Uterus (tissue), 3 donors: ENCODE measurements at regions not wholly inside any gene's neighbourhood (a gene's known extent, or its start where the extent isn't known, plus 50 kb on each side); places are given as distances from the start of the nearest gene placed in this dataset.

Experiments used
- DNase-seq, 2 donors: peaks; one replicate each; pipeline ENCODE4 v3.0.0-alpha.2; 2019 to 2020
- H3K27ac ChIP-seq, 2 donors: fragments of 200-600 bp; sonication (generic); 1 replicate in 1 of 2; 2 replicates in 1 of 2; pipeline ENCODE4 v1.5.1; 2016 to 2018
- H3K27me3 ChIP-seq, 2 donors: fragments of 200-600 bp; sonication (generic); one replicate each; pipeline ENCODE4 v1.5.1; 2018 to 2019; ENCODE audit warnings: control low read depth in 1 of 2
- H3K36me3 ChIP-seq, 2 donors: fragments of 200-600 bp; sonication (generic); one replicate each; pipeline ENCODE4 v1.5.1; 2019; ENCODE audit warnings: control low read depth in 1 of 2
- H3K4me1 ChIP-seq, 2 donors: fragments of 200-600 bp; sonication (generic); one replicate each; pipeline ENCODE4 v1.5.1; 2018 to 2019; ENCODE audit warnings: control low read depth in 1 of 2
- H3K4me3 ChIP-seq, 2 donors: fragments of 200-600 bp; sonication (generic); 1 replicate in 1 of 2; 2 replicates in 1 of 2; pipeline ENCODE4 v1.5.1; 2018 to 2019; ENCODE audit warnings: mild to moderate bottlenecking in 1 of 2
- H3K9me3 ChIP-seq, 2 donors: fragments of 200-600 bp; sonication (generic); one replicate each; pipeline ENCODE4 v1.5.1; 2019; ENCODE audit warnings: control low read depth in 1 of 2
- POLR2A ChIP-seq, 2 donors: fragments of 450-650 bp; IDR thresholded peaks; one replicate each; pipeline ENCODE4 v1.6.1; 2016; ENCODE audit warnings: antibody characterized with exemption in 2 of 2, mild to moderate bottlenecking in 1 of 2, moderate library complexity in 1 of 2
- intact Hi-C: fragments of 100-400 bp; cut with DNase I; formaldehyde crosslinking; loops from one replicate; pipeline ENCODE4 v1.15.1; 2023; ENCODE audit warnings: low total_unique reads
- TF ChIP-seq, protein P1 (sequence below), 4 experiments: fragments of 200-600 bp in 2 of 4; fragments of 450-650 bp in 2 of 4; sonication (generic) in 2 of 4; IDR thresholded peaks; one replicate each; pipeline ENCODE4 v1.5.1; 2016 to 2019; ENCODE audit warnings: antibody characterized with exemption in 4 of 4, mild to moderate bottlenecking in 2 of 4, moderate library complexity in 1 of 4
- donor health status: DM: yes; HTN: yes; CAD: no.

DNA sequence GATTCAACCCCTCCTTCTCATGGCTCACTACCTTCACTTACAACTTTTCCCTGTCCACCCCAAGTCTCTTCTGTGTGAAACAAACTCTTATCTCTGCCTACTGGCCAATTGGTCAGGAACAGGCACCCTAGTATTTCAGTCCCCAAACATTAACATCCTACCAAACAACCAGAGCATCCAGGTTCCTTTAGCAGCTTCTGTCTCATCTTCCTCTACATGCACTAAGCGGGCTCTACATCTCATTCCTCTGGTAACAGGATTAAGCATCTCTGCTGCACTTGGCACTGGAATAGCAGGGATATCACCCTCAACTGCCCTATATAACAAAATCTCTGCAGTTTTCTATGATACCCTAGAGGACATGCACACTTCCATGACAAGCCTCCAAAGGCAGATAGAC, 116.2 kb downstream of the JRKL start:
- Histone ChIP-seq H3K27ac (no peak overlapping the region), H3K4me1 (no peaks in the 10 kb centered on the region), H3K36me3 (no peaks in the 10 kb centered on the region), H3K9me3 (no peaks in the 10 kb centered on the region), H3K27me3 (no peaks in the 10 kb centered on the region), H3K4me3 (no peak overlapping the region)
- intact Hi-C loops = no loop called here
- TF ChIP-seq, protein P1, sequence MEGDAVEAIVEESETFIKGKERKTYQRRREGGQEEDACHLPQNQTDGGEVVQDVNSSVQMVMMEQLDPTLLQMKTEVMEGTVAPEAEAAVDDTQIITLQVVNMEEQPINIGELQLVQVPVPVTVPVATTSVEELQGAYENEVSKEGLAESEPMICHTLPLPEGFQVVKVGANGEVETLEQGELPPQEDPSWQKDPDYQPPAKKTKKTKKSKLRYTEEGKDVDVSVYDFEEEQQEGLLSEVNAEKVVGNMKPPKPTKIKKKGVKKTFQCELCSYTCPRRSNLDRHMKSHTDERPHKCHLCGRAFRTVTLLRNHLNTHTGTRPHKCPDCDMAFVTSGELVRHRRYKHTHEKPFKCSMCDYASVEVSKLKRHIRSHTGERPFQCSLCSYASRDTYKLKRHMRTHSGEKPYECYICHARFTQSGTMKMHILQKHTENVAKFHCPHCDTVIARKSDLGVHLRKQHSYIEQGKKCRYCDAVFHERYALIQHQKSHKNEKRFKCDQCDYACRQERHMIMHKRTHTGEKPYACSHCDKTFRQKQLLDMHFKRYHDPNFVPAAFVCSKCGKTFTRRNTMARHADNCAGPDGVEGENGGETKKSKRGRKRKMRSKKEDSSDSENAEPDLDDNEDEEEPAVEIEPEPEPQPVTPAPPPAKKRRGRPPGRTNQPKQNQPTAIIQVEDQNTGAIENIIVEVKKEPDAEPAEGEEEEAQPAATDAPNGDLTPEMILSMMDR (IDR thresholded peaks at IDR 0.05) = no peak
- TF ChIP-seq POLR2A (IDR thresholded peaks at IDR 0.05) = no peak
- no peak for DNase-seq

DNA sequence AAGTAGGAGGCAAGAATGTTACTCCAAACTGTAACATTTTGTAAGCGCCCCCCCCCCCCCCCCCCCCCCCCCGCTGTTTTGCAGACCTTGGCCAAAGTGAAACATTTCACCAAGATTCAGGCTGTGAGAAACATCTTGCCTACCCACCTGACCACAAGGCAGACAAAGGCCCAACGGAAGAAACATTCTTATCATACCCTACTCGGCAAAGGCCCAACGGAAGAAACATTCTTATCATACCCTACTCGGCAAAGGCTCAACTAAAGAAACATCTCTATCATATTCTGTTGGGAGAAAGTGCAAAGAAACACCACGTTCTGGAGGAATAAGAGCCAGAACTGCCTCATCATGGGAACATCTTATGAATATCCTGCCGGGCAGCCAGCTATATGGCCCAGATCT, 117.1 kb downstream of the JRKL start:
- H3K36me3 ChIP-seq = no peaks in the 10 kb centered on the region
- H3K4me1 ChIP-seq = no peaks in the 10 kb centered on the region

DNA sequence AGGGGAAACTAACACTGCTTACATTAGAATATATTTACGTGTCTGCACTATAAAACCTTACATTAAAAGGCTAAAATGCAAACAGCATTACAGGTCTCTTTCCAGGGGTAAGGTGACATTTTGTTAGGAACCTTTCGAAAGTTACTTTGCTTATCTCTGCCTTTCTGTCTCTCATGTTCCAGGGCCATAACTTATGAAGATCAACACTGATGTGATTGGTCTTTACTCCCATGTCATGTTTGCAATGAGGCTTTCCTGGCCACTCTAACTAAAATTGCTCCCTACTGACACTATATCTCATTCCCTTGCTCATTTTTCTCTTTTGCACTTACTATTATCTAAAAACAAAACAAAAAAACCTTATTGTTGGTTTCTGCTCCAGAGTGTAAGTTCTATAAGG, 119.0 kb downstream of the JRKL start:
- Histone ChIP-seq H3K4me3 (no peak overlapping the region), H3K27ac (no peak overlapping the region), H3K4me1 (no peaks in the 10 kb centered on the region), H3K36me3 (no peaks in the 10 kb centered on the region), H3K27me3 (no peaks in the 10 kb centered on the region), H3K9me3 (no peaks in the 10 kb centered on the region)
- intact Hi-C loops = no loop called here
- DNase-seq = no peak
- TF ChIP-seq, protein P1 (IDR thresholded peaks at IDR 0.05) = no peak
- TF ChIP-seq POLR2A (IDR thresholded peaks at IDR 0.05) = no peak

More for the DNA sequence above, 117.1 kb downstream of the JRKL start:
- DNase-seq = no peak
- no peak for TF ChIP-seq POLR2A (IDR thresholded peaks at IDR 0.05)
- TF ChIP-seq, protein P1 (IDR thresholded peaks at IDR 0.05) = no peak
- Histone ChIP-seq H3K27ac (no peak overlapping the region), H3K4me3 (no peak overlapping the region), H3K9me3 (no peaks in the 10 kb centered on the region), H3K27me3 (no peaks in the 10 kb centered on the region)
- intact Hi-C loops = no loop called here

DNA sequence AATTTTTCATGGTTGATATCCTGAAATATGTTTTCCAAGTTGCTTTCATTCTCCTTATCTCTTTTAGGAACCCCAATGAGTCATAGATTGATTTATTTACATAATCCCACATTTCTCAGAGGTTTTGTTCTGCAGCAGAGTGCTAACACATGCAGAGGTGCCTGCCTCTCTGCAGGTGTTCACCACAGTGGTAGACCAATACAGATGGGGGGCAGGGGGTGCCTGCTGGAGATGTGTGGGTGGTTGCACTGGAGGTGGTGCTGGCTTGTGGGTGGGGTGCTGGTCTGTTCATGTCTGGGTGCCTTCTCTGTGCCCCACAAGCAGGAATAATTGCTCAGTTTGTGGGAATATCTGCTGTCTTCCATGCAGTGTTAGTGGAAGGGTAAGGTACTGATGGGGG, 131.1 kb downstream of the JRKL start:
- no peaks in the 10 kb centered on the region for H3K4me1 ChIP-seq
- no peaks in the 10 kb centered on the region for H3K27me3 ChIP-seq
- no peak for TF ChIP-seq POLR2A (IDR thresholded peaks at IDR 0.05)
- TF ChIP-seq, protein P1 (IDR thresholded peaks at IDR 0.05) = no peak
- DNase-seq = no peak
- no peak overlapping the region for H3K27ac ChIP-seq
- intact Hi-C loops = no loop called here
- H3K9me3 ChIP-seq = no peaks in the 10 kb centered on the region
- H3K4me3 ChIP-seq = no peak overlapping the region
- no peaks in the 10 kb centered on the region for H3K36me3 ChIP-seq

DNA sequence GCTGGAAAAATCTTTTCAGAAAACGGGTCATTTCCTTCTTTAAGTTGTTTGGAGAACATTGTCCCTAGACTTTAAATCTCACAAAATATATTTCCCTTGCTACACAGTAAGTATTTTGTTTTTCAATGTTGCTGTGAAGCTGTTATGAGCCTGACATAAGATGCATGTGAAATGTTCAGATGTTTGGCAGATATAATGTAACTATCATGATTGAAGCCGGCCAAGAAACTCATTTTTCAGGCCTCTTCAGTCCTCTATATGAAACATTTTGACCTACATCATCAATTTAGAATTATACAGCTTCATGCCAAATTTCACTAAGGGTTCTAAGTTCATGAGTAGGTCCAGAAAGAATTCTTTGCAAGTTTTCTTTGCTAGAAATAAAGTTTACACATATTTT, 133.8 kb downstream of the JRKL start:
- Histone ChIP-seq H3K4me1 (no peaks in the 10 kb centered on the region), H3K4me3 (no peak overlapping the region), H3K27ac (no peak overlapping the region), H3K9me3 (no peaks in the 10 kb centered on the region), H3K36me3 (no peaks in the 10 kb centered on the region), H3K27me3 (no peaks in the 10 kb centered on the region)
- no peak for DNase-seq
- intact Hi-C loops = no loop called here
- TF ChIP-seq, protein P1 (IDR thresholded peaks at IDR 0.05) = no peak
- TF ChIP-seq POLR2A (IDR thresholded peaks at IDR 0.05) = no peak
